CD1c-positive myeloid dendritic cell (primary cell): ENCODE measurements at regions not wholly inside any gene's neighbourhood (a gene's known extent, or its start where the extent isn't known, plus 50 kb on each side); places are given as distances from the start of the nearest gene placed in this dataset.

Source experiments
- DNase-seq: peaks from one replicate; pipeline ENCODE4 v3.0.0-alpha.2; 2016; ENCODE audit errors: extremely low spot score

DNA sequence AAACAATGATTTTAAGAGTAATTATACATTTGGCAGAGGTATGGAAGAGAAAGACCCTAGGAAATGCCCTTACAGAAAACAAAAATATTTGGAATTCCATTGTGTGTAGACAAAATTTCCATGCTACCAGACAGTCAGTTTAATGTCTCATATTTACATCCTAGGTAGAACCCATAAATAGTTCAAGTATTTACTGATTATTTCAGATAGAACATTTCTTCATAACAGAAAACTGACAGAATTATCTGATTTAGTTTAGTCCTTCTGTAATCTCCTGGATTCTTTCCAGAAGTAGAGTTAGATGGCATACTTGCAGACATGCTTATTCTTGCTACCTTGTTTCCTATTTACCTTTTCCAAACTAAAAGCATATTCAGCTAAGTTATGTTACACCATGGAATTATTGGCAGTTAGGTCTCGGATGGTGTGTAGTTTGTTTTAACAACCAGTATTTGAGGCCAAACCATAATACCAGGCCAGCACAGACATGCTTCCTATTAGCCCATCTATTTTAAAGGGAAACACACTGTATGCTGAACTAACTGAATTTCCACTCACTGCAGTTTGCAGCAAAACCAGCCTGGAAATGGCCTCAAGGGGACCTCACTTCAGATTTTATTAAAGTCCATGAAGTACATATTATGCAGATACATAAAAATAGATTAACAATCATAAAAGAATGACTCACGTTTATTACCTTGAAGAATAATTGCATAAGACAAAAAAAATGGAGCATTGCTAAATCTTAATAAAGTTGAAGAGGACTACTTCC lies 126.6 kb upstream of the LRIG3 start:
- no peak for DNase-seq

DNA sequence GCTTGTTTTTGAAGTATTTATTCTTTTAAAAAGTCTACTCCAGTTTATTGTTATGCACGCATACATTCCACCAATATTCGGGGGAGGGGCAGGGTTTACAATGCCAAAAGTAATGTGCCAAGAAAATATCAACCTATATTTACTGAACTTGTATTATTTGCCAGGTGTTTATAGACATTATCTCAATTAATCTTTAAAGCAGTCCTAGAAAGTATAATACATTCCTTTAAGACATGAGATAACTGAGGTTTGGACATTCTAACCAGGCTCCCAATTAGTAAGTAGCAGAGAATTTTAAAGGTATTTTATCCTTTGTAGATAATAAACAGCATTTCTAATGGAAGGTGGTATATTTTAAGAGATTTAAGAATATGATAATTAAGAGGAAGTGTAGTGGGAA lies 124.5 kb upstream of the LRIG3 start:
- DNase-seq = no peak

GRCh38 chr12:59041241-59042121 lies 121.2 kb upstream of the LRIG3 start:
- DNase-seq = no peak

GRCh38 chr12:59040656-59041055 lies 120.4 kb upstream of the LRIG3 start:
- no peak for DNase-seq

DNA sequence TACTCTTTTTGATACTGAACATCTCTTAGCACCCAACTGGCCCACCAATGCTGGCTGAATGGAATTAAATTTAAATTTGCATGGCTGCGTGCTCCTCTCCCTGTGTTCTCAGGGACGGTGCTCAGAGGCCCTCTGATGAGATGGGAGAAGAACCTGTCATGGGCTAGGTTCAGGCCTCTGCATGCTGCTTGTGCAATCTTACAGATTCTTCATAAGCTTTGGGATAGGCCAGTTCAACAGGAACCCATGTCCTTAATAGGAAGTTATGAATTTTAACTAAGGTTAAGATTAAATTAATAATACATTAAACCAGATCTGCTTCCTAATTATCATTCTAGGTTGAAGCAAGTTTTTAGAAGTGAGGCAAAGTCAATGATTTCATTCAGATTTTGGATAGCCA lies 119.7 kb upstream of the LRIG3 start:
- no peak for DNase-seq

- no peak for DNase-seq
These were observed 118.7 kb upstream of the LRIG3 start for GRCh38 chr12:59039005-59039404.

GRCh38 chr12:59036973-59037762 lies 116.9 kb upstream of the LRIG3 start:
- DNase-seq = no peak

DNA sequence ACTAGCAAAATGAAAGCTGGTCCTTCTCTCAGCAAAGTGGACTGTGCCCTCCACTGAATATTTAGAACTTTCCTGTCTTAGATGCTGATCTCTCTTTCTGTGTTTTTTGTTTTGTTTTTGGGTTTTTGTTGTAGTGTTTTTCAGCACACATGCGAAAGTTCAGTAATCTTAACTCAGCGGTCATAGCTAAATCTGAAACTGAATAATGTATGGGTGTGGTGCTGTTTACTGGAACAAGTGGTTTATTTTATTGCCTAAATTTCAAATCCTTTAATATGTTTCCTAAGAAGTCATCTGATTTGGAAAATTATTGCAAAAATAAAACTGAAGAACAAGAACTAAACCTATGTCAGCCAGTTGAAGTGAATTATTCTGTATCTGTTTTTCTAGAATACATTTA lies 116.0 kb upstream of the LRIG3 start:
- no peak for DNase-seq

DNA sequence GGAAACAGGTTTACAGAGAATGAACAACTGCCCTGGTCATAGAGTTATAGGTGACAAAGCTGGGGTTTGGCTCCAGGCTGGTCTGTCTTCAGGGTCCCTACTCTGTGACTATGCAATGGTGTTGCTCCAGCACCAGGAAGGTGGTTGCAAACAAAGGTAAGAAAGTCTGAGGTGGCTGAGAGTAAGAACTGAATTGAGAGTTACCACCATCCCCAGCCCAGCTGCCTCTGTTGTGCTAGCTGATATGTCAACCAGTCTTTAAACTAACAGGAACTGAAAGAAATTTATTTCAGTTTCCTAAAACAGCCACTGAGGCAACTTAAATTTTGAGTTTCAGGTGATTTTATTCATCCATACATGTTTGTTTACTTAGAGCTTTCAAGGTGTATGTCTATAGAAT lies 111.0 kb upstream of the LRIG3 start:
- no peak for DNase-seq

- DNase-seq = no peak
These were observed 110.1 kb upstream of the LRIG3 start for GRCh38 chr12:59030415-59030814.

DNA sequence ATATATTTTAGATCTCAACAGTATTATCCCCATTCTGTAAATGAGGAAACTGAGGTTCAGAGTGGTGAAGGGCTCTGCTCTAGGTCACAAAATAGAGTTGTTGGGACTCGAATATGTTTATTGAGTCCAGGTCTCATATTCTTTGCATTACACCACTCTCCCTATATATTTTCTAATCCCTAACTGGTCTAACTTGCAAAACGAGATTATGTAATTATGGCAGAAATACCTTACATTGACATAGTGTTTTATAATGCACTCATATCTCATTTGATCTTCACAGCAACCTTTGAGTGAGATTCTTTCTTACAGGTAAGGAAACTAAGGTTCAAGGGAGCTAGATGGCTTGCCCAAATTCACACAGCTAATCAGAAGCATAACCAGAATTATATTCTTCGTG lies 106.9 kb upstream of the LRIG3 start:
- no peak for DNase-seq

DNA sequence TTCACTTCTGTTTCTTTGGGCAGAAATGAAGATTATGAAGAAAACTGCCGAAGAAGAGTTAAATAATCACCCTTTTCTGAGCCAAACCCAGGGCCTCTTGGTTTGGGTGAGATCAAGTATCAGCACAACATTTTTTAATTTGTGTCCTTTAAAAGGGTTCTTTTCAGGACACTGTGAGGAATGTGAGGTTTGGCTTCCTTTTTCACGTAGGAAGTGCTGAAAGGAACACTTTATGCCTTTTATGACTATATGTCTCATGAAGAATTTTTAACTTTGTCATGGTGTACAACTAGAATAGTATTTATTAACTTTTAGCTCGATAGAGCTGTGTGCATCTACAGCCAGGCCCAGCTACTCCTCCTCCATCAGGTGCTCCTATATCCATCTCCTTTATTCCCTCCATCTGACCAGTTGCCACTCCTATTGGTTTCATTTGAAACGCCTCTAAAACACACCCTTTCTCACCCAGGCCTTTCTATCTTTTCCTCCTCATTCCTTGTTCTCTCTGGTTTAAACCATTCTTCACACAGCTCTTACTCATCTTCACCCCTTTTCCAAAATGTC lies 103.6 kb upstream of the LRIG3 start:
- DNase-seq = no peak

DNA sequence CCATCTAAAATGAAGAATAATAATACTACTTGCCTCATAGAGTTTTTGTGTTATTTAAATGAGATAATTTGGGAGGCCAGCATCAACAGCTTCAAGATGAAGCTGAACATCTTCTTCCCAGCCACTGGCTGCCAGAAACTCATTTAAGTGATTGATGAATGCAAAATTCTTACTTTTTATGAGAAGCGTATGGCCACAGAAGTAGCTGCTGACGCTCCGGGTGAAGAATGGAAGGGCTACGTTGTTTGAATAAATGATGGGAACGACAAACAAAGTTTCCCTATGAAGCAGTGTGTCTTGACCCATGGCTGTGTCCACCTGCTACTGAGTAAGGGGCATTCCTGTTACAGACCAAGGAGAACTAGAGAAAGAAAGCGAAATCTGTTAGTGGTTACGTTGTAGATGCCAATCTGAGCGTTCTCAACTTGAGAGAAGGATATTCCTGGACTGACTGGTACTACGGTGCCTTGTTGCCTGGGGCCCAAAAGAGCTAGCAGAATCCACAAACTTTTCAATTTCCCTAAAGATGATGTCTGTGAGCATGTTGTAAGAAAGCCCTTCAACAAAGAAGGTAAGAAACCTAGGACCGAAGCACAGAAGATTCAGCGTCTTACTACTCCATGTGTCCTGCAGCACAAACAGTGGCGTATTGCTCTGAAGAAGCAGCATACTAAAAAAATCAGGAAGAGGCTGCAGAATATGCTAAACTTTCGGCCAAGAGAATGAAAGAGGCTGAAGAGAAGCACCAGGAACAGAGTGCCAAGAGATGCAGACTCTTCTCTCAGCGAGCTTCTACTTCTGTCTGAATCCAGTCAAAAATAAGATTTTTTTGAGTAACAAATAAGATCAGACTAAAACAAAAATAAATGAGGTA lies 100.0 kb upstream of the LRIG3 start:
- DNase-seq = no peak

GRCh38 chr12:59014885-59015284 lies 94.6 kb upstream of the LRIG3 start:
- DNase-seq = no peak

GRCh38 chr12:59010941-59011340 lies 90.6 kb upstream of the LRIG3 start:
- no peak for DNase-seq

- DNase-seq = no peak
These were observed 89.8 kb upstream of the LRIG3 start for GRCh38 chr12:59010118-59010517.

- DNase-seq = no peak
These were observed 87.3 kb upstream of the LRIG3 start for GRCh38 chr12:59007620-59008019.

- DNase-seq = no peak
These were observed 85.1 kb upstream of the LRIG3 start for GRCh38 chr12:59005193-59005955.

GRCh38 chr12:59004456-59004855 lies 84.2 kb upstream of the LRIG3 start:
- no peak for DNase-seq

DNA sequence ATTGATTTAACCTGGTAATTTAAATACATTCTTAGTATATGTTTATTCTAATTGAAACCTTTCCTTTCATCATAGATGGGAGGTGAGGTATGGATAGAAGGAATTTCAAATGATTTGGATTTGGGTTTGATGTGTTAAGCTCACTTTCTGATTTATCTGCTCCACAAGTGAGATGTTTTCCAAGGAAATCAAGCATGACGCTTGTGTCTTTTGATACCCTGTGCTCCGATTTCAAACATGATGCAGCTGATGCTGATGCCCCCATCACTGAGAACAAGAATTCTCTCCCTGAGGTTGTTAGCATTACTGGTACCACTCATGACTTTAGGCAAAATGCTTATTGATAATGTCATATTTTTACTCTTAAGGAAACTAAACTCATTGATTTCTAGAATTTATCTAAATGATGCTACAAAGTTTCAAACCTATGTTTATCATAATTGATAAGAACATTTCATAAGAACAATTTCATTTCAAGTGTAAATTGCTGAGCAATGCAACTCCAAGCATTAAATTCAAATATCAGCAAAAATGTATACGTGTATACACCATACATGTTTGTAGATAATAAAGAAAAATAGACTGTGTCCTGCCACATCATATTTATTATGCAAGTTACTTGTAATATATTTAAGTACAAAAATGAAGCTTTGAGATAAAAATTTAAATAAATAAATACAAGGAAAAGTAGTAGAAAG lies 75.5 kb upstream of the LRIG3 start:
- no peak for DNase-seq
